Activated CD8-positive, alpha-beta T cell treated with anti-CD3 and anti-CD28 coated beads, Interleukin-2, amount 10 ng/mL, durations not matched to agents 7 days and 5 days (primary cell): ENCODE measurements at regions not wholly inside any gene's neighbourhood (a gene's known extent, or its start where the extent isn't known, plus 50 kb on each side); places are given as distances from the start of the nearest gene placed in this dataset.

Experiments used
- ATAC-seq: fragments of 150-1000 bp; cut with Tn5 transposase; one replicate; pipeline ENCODE4 v1.10.0; 2021; ENCODE audit warnings: moderate library complexity
- CTCF ChIA-PET: fragments of 350-600 bp; sonication (Branson Sonifier 250); formaldehyde crosslinking; loops from one replicate; lab custom pipeline; 2021; ENCODE audit warnings: antibody characterized with exemption; lab: Charles Lee
- POLR2A ChIA-PET: fragments of 350-600 bp; sonication (Branson Sonifier 250); formaldehyde crosslinking; loops from one replicate; lab custom pipeline; 2021; ENCODE audit warnings: antibody characterized with exemption; lab: Charles Lee
- DNase-seq: peaks from one replicate; pipeline ENCODE4 v3.0.0-alpha.2; 2020
- H3K27ac Mint-ChIP-seq: one replicate; pipeline ENCODE4 v1.8.0; 2021; ENCODE audit warnings: mild to moderate bottlenecking, mixed read lengths
- H3K27me3 Mint-ChIP-seq: one replicate; pipeline ENCODE4 v1.8.0; 2021; ENCODE audit warnings: low read depth, mixed read lengths
- H3K36me3 Mint-ChIP-seq: one replicate; pipeline ENCODE4 v1.8.0; 2021; ENCODE audit warnings: low read depth, mixed read lengths
- H3K4me1 Mint-ChIP-seq: one replicate; pipeline ENCODE4 v1.8.0; 2021; ENCODE audit warnings: low read depth, mixed read lengths
- H3K4me3 Mint-ChIP-seq: one replicate; pipeline ENCODE4 v1.8.0; 2021; ENCODE audit warnings: mild to moderate bottlenecking, mixed read lengths
- H3K9me3 Mint-ChIP-seq: one replicate; pipeline ENCODE4 v1.8.0; 2022; ENCODE audit warnings: mixed read lengths; ENCODE audit not compliant: insufficient read depth

- Mint-ChIP-seq H3K36me3 (no peaks in the 10 kb centered on the region), H3K4me3 (no peak overlapping the region), H3K9me3 (peaks cover 10% of the 10 kb centered on the region), H3K27me3 (no peaks in the 10 kb centered on the region), H3K4me1 (no peaks in the 10 kb centered on the region), H3K27ac (no peak overlapping the region)
- ATAC-seq (no peak), DNase-seq (no peak)
- CTCF ChIA-PET = no interaction called here
- POLR2A ChIA-PET = no interaction called here
Measured at GRCh38 chr9:12904261-12905000, 129.6 kb downstream of the LURAP1L start.

DNA sequence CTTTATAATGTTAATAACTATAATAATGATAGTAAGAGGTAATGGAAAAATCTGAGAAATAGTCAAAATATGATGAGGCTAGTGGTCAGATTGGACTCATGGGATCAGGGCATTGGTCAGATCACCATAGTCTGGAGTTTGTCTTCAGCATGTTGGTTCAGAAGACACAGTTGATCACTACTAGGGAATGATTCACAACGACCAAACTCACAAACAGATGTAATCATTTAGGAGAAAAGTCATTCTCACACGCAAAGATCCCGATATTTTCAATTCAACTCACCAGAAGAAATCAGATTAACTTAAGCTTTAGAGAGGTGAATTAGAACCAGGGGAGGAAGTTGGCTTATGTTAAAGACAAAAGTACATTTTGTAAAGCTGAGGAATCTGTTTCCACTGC is 131.8 kb downstream of the LURAP1L start:
- H3K27ac Mint-ChIP-seq = no peak overlapping the region
- CTCF ChIA-PET = no interaction called here
- H3K36me3 Mint-ChIP-seq = no peaks in the 10 kb centered on the region
- H3K4me3 Mint-ChIP-seq = no peak overlapping the region
- peaks cover 3% of the 10 kb centered on the region for H3K9me3 Mint-ChIP-seq
- no peak for DNase-seq
- no peaks in the 10 kb centered on the region for H3K4me1 Mint-ChIP-seq
- POLR2A ChIA-PET = no interaction called here
- H3K27me3 Mint-ChIP-seq = no peaks in the 10 kb centered on the region
- ATAC-seq = no peak

DNA sequence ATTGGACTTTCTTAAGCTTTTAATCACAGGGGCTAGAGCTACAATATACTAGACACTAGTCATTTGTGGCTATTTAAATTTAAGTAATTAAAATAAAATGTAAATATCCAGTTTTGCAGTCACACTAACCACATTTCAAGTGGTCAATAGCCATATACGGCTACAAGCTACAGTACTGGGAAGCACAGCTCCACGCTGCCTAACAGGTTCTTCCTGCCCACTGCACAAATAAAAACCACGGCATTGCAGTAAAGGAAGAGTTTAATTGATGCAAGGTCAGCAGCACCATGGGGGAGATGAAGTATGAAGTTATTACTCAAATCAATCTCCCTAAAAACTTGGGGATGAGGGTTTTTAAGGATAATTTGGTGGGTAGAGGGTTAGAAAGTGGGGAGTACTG is 134.1 kb downstream of the LURAP1L start:
- Mint-ChIP-seq H3K9me3 (peaks cover 3% of the 10 kb centered on the region), H3K4me1 (no peaks in the 10 kb centered on the region), H3K4me3 (no peak overlapping the region), H3K27ac (no peak overlapping the region), H3K27me3 (no peaks in the 10 kb centered on the region), H3K36me3 (no peaks in the 10 kb centered on the region)
- DNase-seq (no peak), ATAC-seq (no peak)
- ChIA-PET POLR2A (no interaction called here), CTCF (no interaction called here)

GRCh38 chr9:12915366-12915954 is 140.6 kb downstream of the LURAP1L start:
- no peaks in the 10 kb centered on the region for H3K27me3 Mint-ChIP-seq
- CTCF ChIA-PET = no interaction called here

DNA sequence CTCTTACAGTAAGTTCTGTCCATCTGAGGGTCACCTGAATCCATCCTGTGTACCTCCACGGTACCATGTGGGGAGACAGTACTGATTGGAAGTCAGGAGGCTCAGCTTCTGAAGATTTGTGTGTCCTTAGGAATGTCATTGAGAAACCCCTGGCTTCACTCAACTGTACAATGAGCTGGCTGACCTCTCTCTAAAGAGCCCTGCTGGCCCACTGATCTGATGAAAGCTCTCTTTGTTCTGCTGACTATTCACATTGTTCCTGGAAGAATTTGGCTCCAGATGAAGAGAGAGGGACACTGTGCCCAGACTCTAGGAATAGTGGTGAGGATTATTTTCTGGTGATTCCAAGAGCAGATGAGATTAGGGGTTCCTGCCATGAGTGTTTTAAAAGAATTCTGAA is 141.2 kb downstream of the LURAP1L start:
- no peaks in the 10 kb centered on the region for H3K4me1 Mint-ChIP-seq
- DNase-seq = no peak
- no peak for ATAC-seq
- no peaks in the 10 kb centered on the region for H3K36me3 Mint-ChIP-seq
- no peak overlapping the region for H3K4me3 Mint-ChIP-seq
- ChIA-PET CTCF (no interaction called here), POLR2A (no interaction called here)
- H3K27ac Mint-ChIP-seq = no peak overlapping the region
- peaks cover 9% of the 10 kb centered on the region for H3K9me3 Mint-ChIP-seq
- no peaks in the 10 kb centered on the region for H3K27me3 Mint-ChIP-seq

More at GRCh38 chr9:12915366-12915954, 140.6 kb downstream of the LURAP1L start:
- no peak overlapping the region for H3K4me3 Mint-ChIP-seq
- POLR2A ChIA-PET = no interaction called here
- no peak overlapping the region for H3K27ac Mint-ChIP-seq
- DNase-seq (no peak), ATAC-seq (no peak)
- H3K36me3 Mint-ChIP-seq = no peaks in the 10 kb centered on the region
- H3K4me1 Mint-ChIP-seq = no peaks in the 10 kb centered on the region
- peaks cover 9% of the 10 kb centered on the region for H3K9me3 Mint-ChIP-seq

GRCh38 chr9:12920437-12920836 is 145.6 kb downstream of the LURAP1L start:
- Mint-ChIP-seq H3K4me1 (no peaks in the 10 kb centered on the region), H3K4me3 (no peak overlapping the region), H3K36me3 (no peaks in the 10 kb centered on the region), H3K27me3 (no peaks in the 10 kb centered on the region), H3K9me3 (no peaks in the 10 kb centered on the region), H3K27ac (no peak overlapping the region)
- ChIA-PET CTCF (no interaction called here), POLR2A (no interaction called here)
- ATAC-seq (no peak), DNase-seq (no peak)

DNA sequence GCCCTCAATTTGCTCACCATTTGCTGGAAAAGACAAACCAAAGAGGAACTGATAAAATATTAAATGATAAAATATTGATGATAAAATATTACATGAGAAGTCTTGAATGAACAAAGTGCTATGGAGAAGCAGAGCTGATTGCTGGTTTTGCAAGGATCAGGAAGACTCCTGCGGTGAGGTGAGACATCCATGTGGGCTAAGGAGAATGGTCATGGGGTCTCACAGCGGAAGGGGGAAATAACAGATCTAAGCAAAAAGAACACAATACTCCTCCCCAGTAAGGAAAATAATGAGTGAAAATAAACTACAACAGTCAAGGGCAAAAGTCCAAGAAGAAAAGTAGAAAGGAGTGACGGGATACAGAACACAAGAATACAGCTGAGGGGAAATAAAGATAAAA is 146.8 kb downstream of the LURAP1L start:
- no peaks in the 10 kb centered on the region for H3K9me3 Mint-ChIP-seq
- H3K4me1 Mint-ChIP-seq = no peaks in the 10 kb centered on the region
- ATAC-seq (no peak), DNase-seq (no peak)
- H3K4me3 Mint-ChIP-seq = no peak overlapping the region
- no peaks in the 10 kb centered on the region for H3K36me3 Mint-ChIP-seq
- no peak overlapping the region for H3K27ac Mint-ChIP-seq
- no peaks in the 10 kb centered on the region for H3K27me3 Mint-ChIP-seq
- ChIA-PET CTCF (no interaction called here), POLR2A (no interaction called here)

DNA sequence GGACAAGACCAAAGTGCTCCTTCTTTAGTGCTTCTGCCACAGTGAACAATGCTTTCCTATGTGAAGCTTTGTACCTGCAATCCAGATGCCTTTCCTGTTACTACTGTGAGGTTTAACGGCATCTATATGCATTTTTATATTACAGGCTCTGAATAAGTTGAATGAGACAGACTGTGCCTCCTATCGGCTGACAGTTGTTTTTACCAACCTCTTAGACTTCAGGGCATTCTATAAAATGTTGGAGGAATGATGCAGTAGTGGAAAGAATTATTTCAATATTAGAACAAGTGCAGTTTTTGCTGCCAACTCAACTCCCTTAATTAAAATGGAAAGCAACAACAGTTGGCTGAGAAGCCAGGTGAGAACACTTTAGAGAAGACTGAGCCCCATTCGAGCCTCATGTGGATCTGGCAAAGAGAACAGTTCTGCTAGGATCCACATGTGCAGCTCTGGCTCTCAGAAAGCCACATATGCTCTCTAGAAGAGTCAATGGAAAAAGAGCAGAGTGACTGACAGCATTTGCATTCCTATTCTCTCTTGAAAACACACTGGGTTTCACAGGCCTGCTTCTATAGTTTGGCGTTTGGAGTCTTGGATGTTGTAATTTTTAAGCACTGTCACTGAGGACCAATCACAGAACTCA is 147.5 kb downstream of the LURAP1L start:
- no peak overlapping the region for H3K27ac Mint-ChIP-seq
- no peak for ATAC-seq

DNA sequence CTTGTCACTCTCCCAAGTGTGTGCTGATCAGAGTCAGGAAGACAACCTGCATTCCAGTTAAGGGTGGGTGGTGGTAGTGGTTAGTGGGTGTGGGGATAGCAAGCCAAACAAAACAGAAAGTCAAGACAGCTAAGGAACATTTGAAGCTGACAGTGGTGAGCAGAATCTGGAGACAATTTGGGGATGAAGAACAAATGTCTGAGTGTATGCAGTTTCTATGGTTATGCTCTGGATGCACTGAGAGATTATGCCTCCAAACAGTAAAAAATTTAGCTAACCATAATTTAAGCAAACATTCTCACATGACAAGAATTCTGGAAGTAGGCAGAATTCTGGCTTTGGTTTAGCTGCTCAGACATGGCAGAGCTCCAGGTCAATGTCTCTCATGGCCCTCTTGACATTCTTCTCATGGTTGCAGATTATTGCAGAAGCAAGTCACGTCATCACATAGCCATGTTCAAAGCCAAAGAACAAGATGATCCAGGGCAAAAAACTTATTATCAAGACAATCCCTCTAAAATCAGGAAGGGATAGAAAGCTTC is 148.7 kb downstream of the LURAP1L start:
- Mint-ChIP-seq H3K27me3 (no peaks in the 10 kb centered on the region), H3K27ac (no peak overlapping the region), H3K36me3 (no peaks in the 10 kb centered on the region), H3K4me1 (no peaks in the 10 kb centered on the region), H3K9me3 (no peaks in the 10 kb centered on the region), H3K4me3 (no peak overlapping the region)
- no peak for DNase-seq
- POLR2A ChIA-PET = no interaction called here
- no peak for ATAC-seq
- CTCF ChIA-PET = no interaction called here

More for the DNA sequence above, 147.5 kb downstream of the LURAP1L start:
- no peaks in the 10 kb centered on the region for H3K9me3 Mint-ChIP-seq
- no peaks in the 10 kb centered on the region for H3K27me3 Mint-ChIP-seq
- ChIA-PET CTCF (no interaction called here), POLR2A (no interaction called here)
- H3K36me3 Mint-ChIP-seq = no peaks in the 10 kb centered on the region
- DNase-seq = no peak
- H3K4me1 Mint-ChIP-seq = no peaks in the 10 kb centered on the region
- H3K4me3 Mint-ChIP-seq = no peak overlapping the region

DNA sequence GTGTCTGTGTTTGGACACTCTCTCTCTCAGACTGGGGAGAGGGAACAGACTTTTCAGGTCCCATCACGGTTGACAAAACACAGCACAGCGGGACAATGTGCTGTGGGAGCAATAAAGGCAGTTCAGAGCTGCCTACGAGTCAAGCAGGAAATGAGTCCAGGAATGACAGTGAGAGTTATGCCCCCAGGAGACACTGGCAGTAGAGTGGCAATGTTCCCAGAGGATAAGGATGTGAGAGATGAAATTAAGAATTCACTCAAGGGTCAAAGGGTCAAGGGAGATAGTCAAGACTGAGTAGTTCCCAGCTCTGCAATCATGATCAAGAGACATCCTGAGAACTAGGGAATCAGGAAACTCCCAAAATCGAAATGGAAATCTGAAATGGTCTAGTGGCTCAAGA is 156.1 kb downstream of the LURAP1L start:
- DNase-seq (no peak), ATAC-seq (no peak)
- Mint-ChIP-seq H3K4me1 (no peaks in the 10 kb centered on the region), H3K27me3 (no peaks in the 10 kb centered on the region), H3K36me3 (no peaks in the 10 kb centered on the region), H3K9me3 (no peaks in the 10 kb centered on the region), H3K27ac (no peak overlapping the region), H3K4me3 (no peak overlapping the region)
- ChIA-PET POLR2A (no interaction called here), CTCF (no interaction called here)

DNA sequence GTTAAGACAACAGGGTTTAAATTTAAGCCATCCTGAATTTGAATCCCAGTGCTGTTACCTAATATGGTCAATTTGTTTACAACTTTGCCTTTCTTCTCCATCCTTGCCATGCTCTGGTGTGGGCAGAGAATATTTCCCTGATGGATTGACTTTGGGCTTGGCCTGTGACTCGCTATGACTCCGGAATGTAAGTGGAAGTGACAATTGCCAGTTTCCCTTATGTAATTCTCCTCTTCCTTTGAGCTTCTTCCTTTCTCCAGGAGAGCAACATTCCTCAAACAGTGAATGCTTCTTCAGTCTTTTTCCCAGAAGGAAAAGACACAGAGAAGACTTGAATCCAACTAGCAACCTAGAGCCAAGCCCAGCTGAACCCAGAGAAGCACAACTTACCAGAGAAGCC is 159.1 kb downstream of the LURAP1L start:
- no peaks in the 10 kb centered on the region for H3K27me3 Mint-ChIP-seq
- ChIA-PET POLR2A (no interaction called here), CTCF (no interaction called here)
- no peak overlapping the region for H3K4me3 Mint-ChIP-seq
- DNase-seq (no peak), ATAC-seq (no peak)
- no peaks in the 10 kb centered on the region for H3K36me3 Mint-ChIP-seq
- no peaks in the 10 kb centered on the region for H3K4me1 Mint-ChIP-seq
- H3K9me3 Mint-ChIP-seq = no peaks in the 10 kb centered on the region
- no peak overlapping the region for H3K27ac Mint-ChIP-seq

DNA sequence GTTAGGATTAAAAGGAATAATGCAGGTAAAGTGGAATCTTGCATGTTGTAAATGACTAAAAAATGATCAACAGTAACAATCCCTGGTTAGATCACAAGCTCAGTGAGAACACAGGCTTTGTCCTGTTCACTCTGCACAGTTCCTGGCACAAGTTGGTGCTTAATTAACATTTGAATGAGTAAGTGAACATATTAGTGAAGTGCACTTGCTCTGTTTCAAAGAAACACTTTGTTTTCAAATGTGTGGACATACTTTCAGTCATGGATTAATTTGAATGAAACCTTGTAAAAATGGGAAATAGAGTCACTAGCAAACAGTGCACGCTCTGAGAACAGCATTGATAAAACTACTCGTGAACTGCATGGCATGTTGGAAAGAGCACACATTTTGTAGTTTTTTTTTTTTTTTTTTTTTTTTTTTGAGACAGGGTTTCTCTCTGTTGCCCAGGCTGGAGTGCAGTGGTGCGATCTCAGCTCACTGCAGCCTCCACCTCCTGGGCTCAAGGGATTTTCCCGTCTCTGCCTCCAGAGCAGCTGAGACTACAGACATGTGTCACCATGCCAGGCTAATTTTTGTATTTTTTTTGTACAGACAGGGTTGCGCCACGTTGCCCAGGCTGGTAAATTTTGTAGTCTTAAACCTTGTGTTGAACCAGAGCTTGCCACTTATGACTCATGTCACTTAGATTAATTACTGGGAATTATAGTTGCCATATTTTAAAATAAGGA is 159.9 kb downstream of the LURAP1L start:
- no peaks in the 10 kb centered on the region for H3K4me1 Mint-ChIP-seq
- no peaks in the 10 kb centered on the region for H3K36me3 Mint-ChIP-seq
- no peak overlapping the region for H3K4me3 Mint-ChIP-seq
- ChIA-PET CTCF (no interaction called here), POLR2A (no interaction called here)
- H3K9me3 Mint-ChIP-seq = no peaks in the 10 kb centered on the region
- H3K27ac Mint-ChIP-seq = no peak overlapping the region
- DNase-seq (no peak), ATAC-seq (no peak)
- no peaks in the 10 kb centered on the region for H3K27me3 Mint-ChIP-seq
